Calu3 (cell line): ENCODE measurements at regions not wholly inside any gene's neighbourhood (a gene's known extent, or its start where the extent isn't known, plus 50 kb on each side); places are given as distances from the start of the nearest gene placed in this dataset.

Source experiments
- BruUV-seq: library from RNA; stranded (reverse); fragments of 400-500 nt; replicated peaks from 2 replicates; lab custom pipeline; 2021; lab: Mats Ljungman, UMichigan
- CTCF ChIA-PET: fragments of 300-600 bp; sonication (Branson Sonifier 250); formaldehyde crosslinking; loops from one replicate; lab custom pipeline; 2022; ENCODE audit warnings: antibody characterized with exemption; lab: Charles Lee
- DNase-seq: peaks from one replicate; pipeline ENCODE4 v3.0.0; 2022
- H3K27ac Mint-ChIP-seq: one replicate; pipeline ENCODE4 v1.8.0; 2022; ENCODE audit warnings: mixed read lengths; ENCODE audit not compliant: unreplicated experiment
- H3K27me3 Mint-ChIP-seq: one replicate; pipeline ENCODE4 v1.8.0; 2022; ENCODE audit warnings: mixed read lengths; ENCODE audit not compliant: unreplicated experiment
- H3K36me3 Mint-ChIP-seq: one replicate; pipeline ENCODE4 v1.8.0; 2022; ENCODE audit warnings: mild to moderate bottlenecking, moderate library complexity, mixed read lengths; ENCODE audit not compliant: insufficient read depth, unreplicated experiment
- H3K4me1 Mint-ChIP-seq: one replicate; pipeline ENCODE4 v1.8.0; 2022; ENCODE audit warnings: mild to moderate bottlenecking, low read depth, mixed read lengths; ENCODE audit not compliant: unreplicated experiment
- H3K4me3 Mint-ChIP-seq: one replicate; pipeline ENCODE4 v1.8.0; 2022; ENCODE audit warnings: mild to moderate bottlenecking, low read depth, moderate library complexity, mixed read lengths; ENCODE audit not compliant: unreplicated experiment
- H3K9me3 Mint-ChIP-seq: one replicate; pipeline ENCODE4 v1.8.0; 2022; ENCODE audit warnings: low read depth, mixed read lengths; ENCODE audit not compliant: unreplicated experiment
- CTCF ChIP-seq: fragments of 200-600 bp; IDR thresholded peaks from one replicate; pipeline ENCODE4 v1.8.0; 2022; ENCODE audit warnings: antibody characterized with exemption; ENCODE audit not compliant: unreplicated experiment
- intact Hi-C: fragments of 100-400 bp; cut with micrococcal nuclease; formaldehyde crosslinking; loops from one replicate; pipeline ENCODE4 v1.10.0; 2022; ENCODE audit not compliant: unreplicated experiment

GRCh38 chr6:106749609-106750008, 120.2 kb downstream of the QRSL1 start:
- no peak overlapping the region for H3K4me3 Mint-ChIP-seq
- DNase-seq, result no peak
- H3K27ac Mint-ChIP-seq, result no peak overlapping the region
- intact Hi-C loops, result loop anchor here (5.0 kb wide), 1 partner anchor 228 kb away; no protein-coding TSS in a partner anchor
- peaks cover 11% of the 10 kb centered on the region for H3K36me3 Mint-ChIP-seq
- CTCF ChIA-PET, result interaction anchor here (0.8 kb wide), 1 partner anchor 20 kb away, joined by 3 read pairs; no protein-coding TSS in a partner anchor
- TSS peak; percentile 11 for BruUV-seq
- no peaks in the 10 kb centered on the region for H3K27me3 Mint-ChIP-seq
- H3K9me3 Mint-ChIP-seq, result no peaks in the 10 kb centered on the region
- no peak for TF ChIP-seq CTCF
- H3K4me1 Mint-ChIP-seq, result peaks cover 76% of the 10 kb centered on the region

DNA sequence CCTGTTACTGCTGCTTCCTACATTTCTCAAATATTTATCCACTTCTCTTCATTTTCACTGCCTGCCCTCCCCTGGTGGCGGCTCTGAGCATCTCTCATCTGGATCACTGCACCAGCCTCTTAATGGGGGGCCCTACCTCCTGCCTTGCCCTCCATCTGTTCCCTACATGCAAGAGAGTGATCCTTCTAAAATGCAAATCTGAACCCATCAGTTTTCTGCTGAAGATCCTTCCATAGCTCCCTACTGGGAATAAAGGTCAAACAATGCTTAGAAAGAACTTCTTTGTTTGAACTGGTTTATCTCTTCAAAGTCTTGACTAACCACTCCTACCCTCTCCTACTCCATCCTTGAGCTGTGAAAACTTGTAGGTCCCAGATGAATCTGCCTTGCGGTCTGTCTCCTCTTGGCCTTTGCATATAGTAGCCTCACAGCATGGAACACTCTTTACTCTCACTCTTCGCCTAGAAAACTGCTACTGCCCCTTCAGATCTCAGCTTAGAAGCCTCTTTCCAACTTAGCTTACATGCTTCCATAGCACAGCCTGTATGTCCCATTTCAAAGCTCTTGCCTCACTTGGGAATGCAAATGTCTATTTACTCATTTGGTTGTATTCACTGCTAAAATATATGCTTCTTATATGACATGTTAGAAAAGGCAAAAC, 119.3 kb downstream of the QRSL1 start:
- peak overlapping the region; percentile 89 for H3K27ac Mint-ChIP-seq
- peaks cover 85% of the 10 kb centered on the region for H3K4me1 Mint-ChIP-seq
- BruUV-seq, result no TSS peak
- H3K36me3 Mint-ChIP-seq, result peaks cover 17% of the 10 kb centered on the region
- H3K27me3 Mint-ChIP-seq, result no peaks in the 10 kb centered on the region
- CTCF ChIA-PET, result no interaction called here
- H3K9me3 Mint-ChIP-seq, result peaks cover under 1% of the 10 kb centered on the region
- no peak for TF ChIP-seq CTCF
- intact Hi-C loops, result loop anchor here (5.0 kb wide), 1 partner anchor 229 kb away; no protein-coding TSS in a partner anchor
- no peak overlapping the region for H3K4me3 Mint-ChIP-seq
- DNase-seq, result no peak

DNA sequence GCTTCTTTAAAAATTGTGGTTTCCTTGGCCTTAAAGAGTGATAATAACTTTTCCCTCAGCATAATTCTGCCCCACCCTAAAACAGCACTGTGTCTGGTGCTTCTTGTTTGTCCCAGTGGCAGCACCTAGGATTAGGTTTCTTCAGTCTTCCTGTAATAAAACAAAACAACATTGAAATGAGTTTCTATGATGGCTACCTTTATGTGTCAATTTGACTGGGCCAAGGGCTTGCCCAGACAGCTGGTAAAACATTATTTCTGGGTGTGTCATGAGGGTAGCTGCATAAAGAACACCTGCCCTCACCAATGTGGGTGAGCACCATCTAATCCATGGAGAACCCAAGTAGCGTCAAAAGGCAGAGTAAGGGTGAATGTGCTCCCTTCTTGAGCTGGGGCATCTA, 117.8 kb downstream of the QRSL1 start:
- intact Hi-C loops, result loop anchor here (2.0 to 5.0 kb wide), 4 partner anchors 16 to 230 kb away; no protein-coding TSS in a partner anchor
- Mint-ChIP-seq H3K27me3 (no peaks in the 10 kb centered on the region), H3K36me3 (peaks cover 30% of the 10 kb centered on the region), H3K27ac (peak overlapping the region; percentile 89), H3K9me3 (peaks cover 3% of the 10 kb centered on the region), H3K4me3 (no peak overlapping the region), H3K4me1 (peaks cover 88% of the 10 kb centered on the region)
- CTCF ChIA-PET, result interaction anchor here (0.9 to 1.2 kb wide), 3 partner anchors 22 to 232 kb away, joined by 3 to 5 read pairs (median 4); no protein-coding TSS in a partner anchor
- TF ChIP-seq CTCF, result no peak
- DNase-seq, result no peak
- BruUV-seq, result TSS peak; percentile 90

DNA sequence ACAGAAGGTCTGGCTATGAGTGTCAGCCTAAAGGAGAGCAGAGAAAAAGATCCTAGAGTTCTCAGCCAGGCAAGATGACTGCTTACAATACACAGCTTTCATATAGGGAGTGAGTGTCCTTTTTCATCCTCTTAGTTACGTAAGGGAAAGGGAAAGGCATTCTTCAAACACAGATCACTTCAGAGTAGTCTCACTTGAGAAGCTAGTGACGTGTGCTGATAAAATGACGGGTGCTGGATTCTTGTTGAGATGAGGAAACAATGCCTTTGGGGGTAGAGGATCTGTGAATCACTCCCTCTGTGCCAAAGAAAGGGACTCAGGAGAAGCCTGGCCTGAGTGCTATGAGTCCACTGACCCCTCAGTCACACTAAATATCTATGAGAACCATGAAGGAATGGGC, 117.3 kb downstream of the QRSL1 start:
- peak; percentile 59 for DNase-seq
- peaks cover 35% of the 10 kb centered on the region for H3K36me3 Mint-ChIP-seq
- H3K4me1 Mint-ChIP-seq, result peaks cover 88% of the 10 kb centered on the region
- H3K27ac Mint-ChIP-seq, result peak overlapping the region; percentile 89
- peaks cover 3% of the 10 kb centered on the region for H3K9me3 Mint-ChIP-seq
- no TSS peak for BruUV-seq
- H3K27me3 Mint-ChIP-seq, result no peaks in the 10 kb centered on the region
- CTCF ChIA-PET, result interaction anchor here (0.9 to 1.2 kb wide), 3 partner anchors 22 to 233 kb away, joined by 3 to 5 read pairs (median 4); no protein-coding TSS in a partner anchor
- intact Hi-C loops, result loop anchor here (2.0 to 5.0 kb wide), 4 partner anchors 16 to 231 kb away; no protein-coding TSS in a partner anchor
- TF ChIP-seq CTCF, result no peak
- peak overlapping the region; percentile 27 for H3K4me3 Mint-ChIP-seq
